ENCODE measurements at regions not wholly inside any gene's neighbourhood (a gene's known extent, or its start where the extent isn't known, plus 50 kb on each side); places are given as distances from the start of the nearest gene placed in this dataset.

DNA sequence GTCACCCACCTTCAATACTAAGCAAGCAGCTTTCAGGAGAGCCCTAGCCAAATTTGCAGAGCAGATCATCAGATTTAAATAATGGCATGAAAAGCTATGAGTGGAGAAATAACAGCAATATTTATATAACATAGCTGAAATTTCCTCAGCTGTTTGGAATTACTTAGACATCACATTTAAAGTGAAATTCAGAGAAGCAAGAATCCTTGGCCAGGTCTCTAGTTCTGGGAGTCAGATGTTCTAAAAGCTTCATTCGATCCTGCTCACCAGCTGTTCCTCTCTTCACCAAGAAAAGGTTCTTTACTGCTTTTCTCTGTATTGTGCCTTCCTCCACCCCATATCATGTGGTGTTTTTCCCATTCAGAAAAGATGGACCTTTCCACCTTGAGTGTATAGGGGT, 152.3 kb upstream of the JAG1 start:
- TF ChIP-seq ZFP30 (CRISPR knock-in tag; IDR thresholded peaks at IDR 0.05) (no peak), ARNTL (CRISPR knock-in tag; IDR thresholded peaks at IDR 0.05; ENCODE audit: borderline replicate concordance, low read depth) (no peak), TCF4 (CRISPR knock-in tag; IDR thresholded peaks at IDR 0.05; ENCODE audit: borderline replicate concordance) (no peak), CREB5 (CRISPR knock-in tag; IDR thresholded peaks at IDR 0.05; ENCODE audit: low read depth) (no peak), CSDC2 (CRISPR knock-in tag; IDR thresholded peaks at IDR 0.05) (no peak), ESRRG (CRISPR knock-in tag; IDR thresholded peaks at IDR 0.05) (no peak), ZNF8 (CRISPR knock-in tag; IDR thresholded peaks at IDR 0.05) (no peak)
- TF ChIP-seq, protein P1, sequence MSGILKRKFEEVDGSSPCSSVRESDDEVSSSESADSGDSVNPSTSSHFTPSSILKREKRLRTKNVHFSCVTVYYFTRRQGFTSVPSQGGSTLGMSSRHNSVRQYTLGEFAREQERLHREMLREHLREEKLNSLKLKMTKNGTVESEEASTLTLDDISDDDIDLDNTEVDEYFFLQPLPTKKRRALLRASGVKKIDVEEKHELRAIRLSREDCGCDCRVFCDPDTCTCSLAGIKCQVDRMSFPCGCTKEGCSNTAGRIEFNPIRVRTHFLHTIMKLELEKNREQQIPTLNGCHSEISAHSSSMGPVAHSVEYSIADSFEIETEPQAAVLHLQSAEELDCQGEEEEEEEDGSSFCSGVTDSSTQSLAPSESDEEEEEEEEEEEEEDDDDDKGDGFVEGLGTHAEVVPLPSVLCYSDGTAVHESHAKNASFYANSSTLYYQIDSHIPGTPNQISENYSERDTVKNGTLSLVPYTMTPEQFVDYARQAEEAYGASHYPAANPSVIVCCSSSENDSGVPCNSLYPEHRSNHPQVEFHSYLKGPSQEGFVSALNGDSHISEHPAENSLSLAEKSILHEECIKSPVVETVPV (CRISPR knock-in tag; IDR thresholded peaks at IDR 0.05), result no peak
- TF ChIP-seq, protein P2, sequence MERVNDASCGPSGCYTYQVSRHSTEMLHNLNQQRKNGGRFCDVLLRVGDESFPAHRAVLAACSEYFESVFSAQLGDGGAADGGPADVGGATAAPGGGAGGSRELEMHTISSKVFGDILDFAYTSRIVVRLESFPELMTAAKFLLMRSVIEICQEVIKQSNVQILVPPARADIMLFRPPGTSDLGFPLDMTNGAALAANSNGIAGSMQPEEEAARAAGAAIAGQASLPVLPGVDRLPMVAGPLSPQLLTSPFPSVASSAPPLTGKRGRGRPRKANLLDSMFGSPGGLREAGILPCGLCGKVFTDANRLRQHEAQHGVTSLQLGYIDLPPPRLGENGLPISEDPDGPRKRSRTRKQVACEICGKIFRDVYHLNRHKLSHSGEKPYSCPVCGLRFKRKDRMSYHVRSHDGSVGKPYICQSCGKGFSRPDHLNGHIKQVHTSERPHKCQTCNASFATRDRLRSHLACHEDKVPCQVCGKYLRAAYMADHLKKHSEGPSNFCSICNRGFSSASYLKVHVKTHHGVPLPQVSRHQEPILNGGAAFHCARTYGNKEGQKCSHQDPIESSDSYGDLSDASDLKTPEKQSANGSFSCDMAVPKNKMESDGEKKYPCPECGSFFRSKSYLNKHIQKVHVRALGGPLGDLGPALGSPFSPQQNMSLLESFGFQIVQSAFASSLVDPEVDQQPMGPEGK (CRISPR knock-in tag; IDR thresholded peaks at IDR 0.05; ENCODE audit: borderline replicate concordance), result no peak
